ENCODE measurements at regions not wholly inside any gene's neighbourhood (a gene's known extent, or its start where the extent isn't known, plus 50 kb on each side); places are given as distances from the start of the nearest gene placed in this dataset.
"Not testable (repeated sequence)": the region's sequence is repeated elsewhere in the genome, so short reads cannot be mapped to it uniquely, and the experiment has no call there.

DNA sequence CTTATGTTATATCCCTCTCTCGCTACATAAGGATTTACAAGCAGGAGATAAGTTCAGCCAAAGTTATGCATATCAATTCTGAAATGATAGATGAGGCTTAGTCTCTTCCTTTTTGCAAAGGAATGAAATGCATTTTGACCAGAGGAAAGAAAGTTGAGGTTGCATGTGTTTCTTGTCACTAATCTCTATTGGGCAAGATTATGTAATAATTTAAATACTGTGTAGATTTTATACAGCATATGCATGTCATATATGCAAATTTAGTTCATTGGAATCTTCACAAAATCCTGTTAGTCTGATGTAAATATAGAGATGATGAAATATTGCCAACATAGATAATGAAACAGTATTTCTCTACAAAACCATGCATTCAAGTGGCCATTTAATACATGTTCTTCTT lies 858.7 kb upstream of the RAG2 start:
- Mint-ChIP-seq H3K27ac (no peak overlapping the region), H3K27me3 (no peaks in the 10 kb centered on the region), H3K4me3 (no peak overlapping the region), H3K36me3 (ENCODE audit: low read depth) (no peaks in the 10 kb centered on the region), H3K4me1 (no peaks in the 10 kb centered on the region), H3K9me3 (peaks cover 29% of the 10 kb centered on the region)
- no peak for ATAC-seq (replicated peaks)

DNA sequence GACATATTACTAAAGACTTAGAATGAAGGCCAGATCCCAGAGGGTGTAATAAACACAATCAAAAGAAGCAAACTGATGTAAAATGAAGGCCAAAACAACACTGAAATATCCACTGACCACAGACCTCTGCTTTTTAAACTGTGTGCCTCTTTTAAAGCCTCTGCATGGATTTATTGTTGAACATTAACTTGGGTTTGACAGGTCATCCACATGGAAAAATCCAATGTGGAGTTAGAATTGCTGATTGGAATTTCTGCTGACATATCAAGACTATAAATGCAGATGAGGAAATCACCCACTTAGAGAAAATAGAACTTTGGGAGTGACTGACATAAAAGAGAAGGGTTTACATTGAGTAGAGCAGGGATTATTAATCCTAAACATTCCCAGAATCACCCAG lies 853.9 kb upstream of the RAG2 start:
- no peak overlapping the region for H3K4me3 Mint-ChIP-seq
- ATAC-seq (replicated peaks): no peak
- no peaks in the 10 kb centered on the region for H3K4me1 Mint-ChIP-seq
- peaks cover 22% of the 10 kb centered on the region for H3K9me3 Mint-ChIP-seq
- no peaks in the 10 kb centered on the region for H3K36me3 Mint-ChIP-seq (ENCODE audit: low read depth)
- H3K27ac Mint-ChIP-seq: no peak overlapping the region
- H3K27me3 Mint-ChIP-seq: no peaks in the 10 kb centered on the region

DNA sequence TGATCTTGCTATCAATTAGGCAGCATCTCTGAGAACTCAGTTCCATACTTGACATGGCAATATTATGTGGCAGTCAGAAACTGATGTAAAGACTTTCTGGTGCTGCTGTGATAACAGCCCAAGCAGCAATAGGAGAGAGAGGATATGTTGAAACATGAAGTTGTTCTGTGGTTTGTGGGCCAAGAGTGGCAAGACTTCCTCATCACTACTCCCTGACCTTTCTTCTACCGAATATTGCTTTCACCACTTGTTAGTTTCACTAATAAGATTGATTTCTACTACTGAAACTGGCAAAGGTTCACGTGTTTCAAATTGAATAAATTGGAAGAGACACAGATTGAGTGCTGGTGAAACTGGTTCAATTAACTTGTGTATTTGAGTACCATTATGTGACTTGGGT lies 852.6 kb upstream of the RAG2 start:
- H3K27me3 Mint-ChIP-seq: no peaks in the 10 kb centered on the region
- H3K36me3 Mint-ChIP-seq (ENCODE audit: low read depth): no peaks in the 10 kb centered on the region
- H3K27ac Mint-ChIP-seq: no peak overlapping the region
- H3K4me1 Mint-ChIP-seq: no peaks in the 10 kb centered on the region
- no peak overlapping the region for H3K4me3 Mint-ChIP-seq
- H3K9me3 Mint-ChIP-seq: peaks cover 16% of the 10 kb centered on the region
- no peak for ATAC-seq (replicated peaks)

DNA sequence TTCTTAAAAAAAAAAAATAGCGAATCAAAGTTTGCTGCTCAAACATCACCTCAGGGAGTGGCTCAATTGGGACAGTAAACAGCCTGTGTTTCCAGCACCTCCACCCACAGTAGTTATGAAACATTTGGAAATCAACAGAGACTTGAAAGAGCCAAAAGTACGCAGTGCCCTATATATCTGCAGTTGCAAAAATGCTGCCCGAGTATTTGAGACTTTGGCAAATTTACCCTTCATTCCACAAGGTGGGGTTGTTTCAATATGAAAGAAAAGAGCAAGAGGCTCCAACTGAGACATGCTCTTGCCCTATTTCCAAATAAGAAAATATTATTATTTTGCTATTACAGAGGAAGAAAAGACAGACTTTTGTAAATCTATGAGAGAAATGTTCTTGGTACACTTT lies 851.1 kb upstream of the RAG2 start:
- H3K27ac Mint-ChIP-seq: no peak overlapping the region
- H3K4me1 Mint-ChIP-seq: no peaks in the 10 kb centered on the region
- H3K4me3 Mint-ChIP-seq: no peak overlapping the region
- peaks cover 6% of the 10 kb centered on the region for H3K9me3 Mint-ChIP-seq
- ATAC-seq (replicated peaks): no peak
- H3K27me3 Mint-ChIP-seq: no peaks in the 10 kb centered on the region
- H3K36me3 Mint-ChIP-seq (ENCODE audit: low read depth): no peaks in the 10 kb centered on the region

DNA sequence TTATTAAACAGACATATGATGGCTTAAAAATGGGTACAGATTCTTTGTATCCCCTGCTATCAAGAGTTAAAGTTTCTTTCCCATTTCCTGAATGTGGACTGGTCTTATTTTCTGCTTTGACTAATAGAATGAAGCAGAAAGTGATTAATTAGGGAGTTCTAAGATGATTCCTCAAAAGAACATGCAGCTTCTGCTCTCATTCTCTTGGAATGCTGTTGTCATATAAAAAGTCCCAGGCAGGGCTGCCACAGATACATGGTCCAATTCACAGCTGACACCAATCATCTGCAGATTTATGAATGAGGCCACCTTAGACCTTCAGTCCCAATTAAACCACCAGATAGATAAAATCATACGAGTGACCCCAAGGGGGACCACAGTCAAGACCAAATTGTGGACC lies 844.5 kb upstream of the RAG2 start:
- Mint-ChIP-seq H3K27ac (no peak overlapping the region), H3K27me3 (no peaks in the 10 kb centered on the region), H3K4me1 (no peaks in the 10 kb centered on the region), H3K4me3 (no peak overlapping the region), H3K36me3 (ENCODE audit: low read depth) (no peaks in the 10 kb centered on the region), H3K9me3 (no peaks in the 10 kb centered on the region)
- no peak for ATAC-seq (replicated peaks)

DNA sequence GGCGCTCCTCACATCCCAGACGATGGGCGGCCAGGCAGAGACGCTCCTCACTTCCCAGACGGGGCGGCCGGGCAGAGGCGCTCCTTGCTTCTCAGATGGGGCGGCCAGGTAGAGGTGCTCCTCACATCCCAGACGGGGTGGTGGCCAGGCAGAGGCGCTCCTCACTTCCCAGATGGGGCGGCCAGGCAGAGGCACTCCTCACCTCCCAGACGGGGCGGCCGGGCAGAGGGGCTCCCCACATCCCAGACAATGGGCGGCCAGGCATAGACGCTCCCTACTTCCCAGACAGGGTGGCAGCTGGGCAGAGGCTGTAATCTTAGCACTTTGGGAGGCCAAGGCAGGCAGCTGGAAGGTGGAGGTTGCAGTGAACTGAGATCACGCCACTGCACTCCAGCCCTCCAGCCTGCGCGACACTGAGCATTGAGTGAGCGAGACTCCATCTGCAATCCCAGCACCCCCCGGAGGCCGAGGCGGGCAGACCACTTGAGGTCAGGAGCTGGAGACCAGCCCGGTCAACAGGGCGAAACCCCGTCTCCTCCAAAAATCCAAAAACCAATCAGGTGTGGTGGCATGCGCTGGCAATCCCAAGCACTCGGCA lies 833.7 kb upstream of the RAG2 start:
- H3K27ac Mint-ChIP-seq; H3K4me3 Mint-ChIP-seq; H3K36me3 Mint-ChIP-seq (ENCODE audit: low read depth); H3K4me1 Mint-ChIP-seq; ATAC-seq (replicated peaks); H3K27me3 Mint-ChIP-seq: not testable (repeated sequence)
- peaks cover 11% of the 10 kb centered on the region for H3K9me3 Mint-ChIP-seq

DNA sequence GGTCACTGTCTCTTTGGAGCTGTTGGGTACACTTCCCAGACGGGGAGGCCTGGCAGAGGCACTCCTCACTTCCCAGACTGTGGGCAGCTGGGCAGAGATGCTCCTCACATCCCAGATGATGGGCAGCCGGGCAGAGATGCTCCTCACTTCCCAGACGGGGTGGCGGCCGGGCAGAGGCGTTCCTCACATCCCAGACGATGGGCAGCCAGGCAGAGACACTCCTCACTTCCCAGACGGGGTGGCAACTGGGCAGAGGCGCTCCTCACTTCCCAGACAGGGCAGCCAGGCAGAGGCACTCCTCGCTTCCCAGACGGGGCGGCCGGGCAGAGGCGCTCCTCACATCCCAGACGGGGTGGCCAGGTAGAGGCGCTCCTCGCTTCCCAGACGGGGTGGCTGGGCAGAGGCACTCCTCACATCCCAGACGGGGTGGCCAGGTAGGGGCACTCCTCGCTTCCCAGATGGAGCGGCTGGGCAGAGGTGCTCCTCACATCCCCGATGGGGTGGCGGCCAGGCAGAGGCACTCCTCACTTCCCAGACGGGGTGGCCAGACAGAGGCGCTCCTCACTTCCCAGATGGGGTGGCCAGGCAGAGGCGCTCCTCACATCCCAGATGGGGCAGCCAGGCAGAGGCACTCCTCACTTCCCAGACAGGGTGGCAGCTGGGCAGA lies 833.1 kb upstream of the RAG2 start:
- not testable (repeated sequence) for H3K4me1 Mint-ChIP-seq; H3K27me3 Mint-ChIP-seq; H3K4me3 Mint-ChIP-seq; H3K36me3 Mint-ChIP-seq (ENCODE audit: low read depth); ATAC-seq (replicated peaks); H3K27ac Mint-ChIP-seq
- H3K9me3 Mint-ChIP-seq: peaks cover 11% of the 10 kb centered on the region

DNA sequence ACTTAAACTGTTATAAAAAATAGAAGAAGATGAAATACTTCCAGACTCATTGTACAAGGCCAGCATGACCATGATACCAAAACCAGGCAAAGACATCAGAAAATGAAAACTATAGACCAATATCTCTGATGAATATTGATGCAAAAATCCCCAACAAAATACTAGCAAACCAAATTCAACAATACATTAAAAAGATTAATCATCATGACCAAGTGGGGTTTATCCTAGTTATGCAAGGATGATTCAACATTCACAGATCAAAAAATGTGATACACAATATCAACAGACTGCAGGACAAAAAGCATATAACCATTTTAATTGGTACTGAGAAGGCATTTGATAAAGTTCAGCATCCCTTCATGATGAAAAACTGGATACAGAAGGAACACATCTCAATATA lies 824.5 kb upstream of the RAG2 start:
- Mint-ChIP-seq H3K4me1 (no peaks in the 10 kb centered on the region), H3K27ac (no peak overlapping the region), H3K4me3 (no peak overlapping the region), H3K27me3 (no peaks in the 10 kb centered on the region), H3K9me3 (peaks cover 17% of the 10 kb centered on the region), H3K36me3 (ENCODE audit: low read depth) (no peaks in the 10 kb centered on the region)
- ATAC-seq (replicated peaks): no peak

DNA sequence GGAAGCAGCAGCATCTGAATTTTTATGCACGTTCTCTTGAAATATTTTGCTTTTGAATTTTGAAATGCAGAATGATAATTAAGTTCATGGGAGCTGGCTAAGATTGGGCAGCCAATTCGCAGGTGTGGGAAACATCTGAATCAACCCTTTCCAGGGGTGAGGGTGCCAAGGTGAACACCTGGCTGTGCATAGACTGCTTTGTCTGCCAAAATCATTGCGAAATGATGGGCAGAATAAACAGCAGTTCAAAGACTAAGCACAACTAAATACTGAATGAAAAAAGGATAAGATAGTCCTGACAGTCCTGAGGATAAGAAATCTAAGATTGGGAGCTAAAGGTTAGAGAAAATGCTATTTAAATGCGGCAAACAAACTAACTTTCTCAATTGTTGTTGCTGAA lies 813.3 kb upstream of the RAG2 start:
- ATAC-seq (replicated peaks): no peak
- Mint-ChIP-seq H3K27ac (no peak overlapping the region), H3K36me3 (ENCODE audit: low read depth) (no peaks in the 10 kb centered on the region), H3K9me3 (peaks cover 6% of the 10 kb centered on the region), H3K27me3 (no peaks in the 10 kb centered on the region), H3K4me3 (no peak overlapping the region), H3K4me1 (no peaks in the 10 kb centered on the region)

DNA sequence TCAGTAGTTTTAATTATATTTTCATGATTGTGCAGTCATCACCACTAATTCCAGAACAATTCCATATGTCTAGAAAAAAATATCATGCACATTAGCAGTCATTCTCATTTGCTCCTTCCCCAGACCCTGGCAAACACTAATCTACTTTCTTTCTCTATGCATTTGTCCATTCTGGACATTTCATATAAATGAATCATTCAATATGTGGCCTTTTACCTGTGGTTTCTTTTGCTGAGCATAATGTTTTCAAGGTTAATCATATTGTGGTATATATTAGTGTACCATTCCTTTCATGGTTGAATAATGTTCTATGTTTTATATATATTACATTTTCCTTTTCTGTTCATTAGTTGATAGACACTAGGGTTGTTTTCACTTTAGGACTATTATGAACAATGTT lies 811.1 kb upstream of the RAG2 start:
- no peaks in the 10 kb centered on the region for H3K4me1 Mint-ChIP-seq
- no peak overlapping the region for H3K27ac Mint-ChIP-seq
- H3K9me3 Mint-ChIP-seq: peaks cover 10% of the 10 kb centered on the region
- no peak overlapping the region for H3K4me3 Mint-ChIP-seq
- H3K27me3 Mint-ChIP-seq: no peaks in the 10 kb centered on the region
- no peak for ATAC-seq (replicated peaks)
- H3K36me3 Mint-ChIP-seq (ENCODE audit: low read depth): no peaks in the 10 kb centered on the region

DNA sequence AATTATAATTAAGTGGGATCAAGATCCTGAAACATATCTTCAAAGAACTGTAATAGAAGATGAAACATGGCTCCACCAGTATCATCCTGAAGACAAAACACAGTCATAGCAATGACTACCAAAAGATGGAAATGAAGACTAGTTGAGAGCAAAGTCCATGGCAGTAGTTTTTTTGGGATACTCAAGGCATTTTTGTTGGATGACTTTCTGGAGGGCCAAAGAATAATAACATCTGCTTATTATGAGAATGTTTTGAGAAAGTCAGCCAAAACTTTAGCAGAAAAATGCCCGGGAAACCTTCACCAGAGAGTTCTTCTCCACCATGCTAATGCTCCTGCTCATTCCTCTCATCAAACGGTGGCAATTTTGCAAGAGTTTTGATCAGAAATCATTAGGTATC lies 809.4 kb upstream of the RAG2 start:
- H3K27ac Mint-ChIP-seq: no peak overlapping the region
- H3K36me3 Mint-ChIP-seq (ENCODE audit: low read depth): no peaks in the 10 kb centered on the region
- no peaks in the 10 kb centered on the region for H3K27me3 Mint-ChIP-seq
- ATAC-seq (replicated peaks): no peak
- H3K4me3 Mint-ChIP-seq: no peak overlapping the region
- no peaks in the 10 kb centered on the region for H3K4me1 Mint-ChIP-seq
- H3K9me3 Mint-ChIP-seq: peaks cover 19% of the 10 kb centered on the region

DNA sequence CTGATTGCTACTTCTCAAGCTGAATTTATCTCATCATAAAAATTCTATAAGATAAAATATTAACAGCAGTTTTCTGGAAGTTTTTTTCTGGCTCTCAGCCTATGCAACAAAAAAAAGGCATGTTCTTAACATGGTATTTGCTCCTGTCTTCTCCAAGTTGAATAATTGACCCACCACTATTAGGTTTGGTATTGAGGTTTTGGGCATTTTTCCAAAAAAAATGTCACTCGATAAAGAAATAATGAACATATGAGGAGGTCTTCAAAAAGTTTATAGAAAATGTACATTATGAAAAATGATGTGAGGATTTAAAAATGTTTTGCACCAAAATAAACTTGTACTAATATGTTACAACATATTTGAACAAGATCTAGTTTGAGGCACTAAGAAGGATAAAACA lies 808.6 kb upstream of the RAG2 start:
- no peak for ATAC-seq (replicated peaks)
- no peaks in the 10 kb centered on the region for H3K27me3 Mint-ChIP-seq
- H3K27ac Mint-ChIP-seq: no peak overlapping the region
- no peaks in the 10 kb centered on the region for H3K36me3 Mint-ChIP-seq (ENCODE audit: low read depth)
- H3K4me1 Mint-ChIP-seq: no peaks in the 10 kb centered on the region
- peaks cover 13% of the 10 kb centered on the region for H3K9me3 Mint-ChIP-seq
- H3K4me3 Mint-ChIP-seq: no peak overlapping the region

DNA sequence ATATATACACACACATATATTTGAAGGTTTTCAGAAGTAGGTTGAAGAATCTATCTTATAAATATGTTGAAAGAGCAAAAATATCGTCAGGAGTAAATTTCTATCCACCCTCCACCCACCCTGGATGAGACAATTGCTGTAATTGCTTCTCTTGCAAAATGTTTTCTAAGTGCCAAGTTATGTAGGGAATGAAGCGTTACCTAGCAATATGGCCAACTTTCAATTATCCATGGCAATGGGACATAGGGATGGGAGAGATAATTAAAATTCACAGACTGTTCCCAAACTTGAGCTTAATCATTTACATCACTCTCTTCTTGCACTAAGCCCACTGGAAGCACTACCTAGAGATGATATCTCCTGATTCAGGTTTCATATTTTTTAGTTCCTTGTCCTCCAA lies 806.2 kb upstream of the RAG2 start:
- no peaks in the 10 kb centered on the region for H3K27me3 Mint-ChIP-seq
- no peak overlapping the region for H3K4me3 Mint-ChIP-seq
- H3K9me3 Mint-ChIP-seq: peaks cover 13% of the 10 kb centered on the region
- no peak overlapping the region for H3K27ac Mint-ChIP-seq
- ATAC-seq (replicated peaks): no peak
- H3K36me3 Mint-ChIP-seq (ENCODE audit: low read depth): no peaks in the 10 kb centered on the region
- no peaks in the 10 kb centered on the region for H3K4me1 Mint-ChIP-seq

DNA sequence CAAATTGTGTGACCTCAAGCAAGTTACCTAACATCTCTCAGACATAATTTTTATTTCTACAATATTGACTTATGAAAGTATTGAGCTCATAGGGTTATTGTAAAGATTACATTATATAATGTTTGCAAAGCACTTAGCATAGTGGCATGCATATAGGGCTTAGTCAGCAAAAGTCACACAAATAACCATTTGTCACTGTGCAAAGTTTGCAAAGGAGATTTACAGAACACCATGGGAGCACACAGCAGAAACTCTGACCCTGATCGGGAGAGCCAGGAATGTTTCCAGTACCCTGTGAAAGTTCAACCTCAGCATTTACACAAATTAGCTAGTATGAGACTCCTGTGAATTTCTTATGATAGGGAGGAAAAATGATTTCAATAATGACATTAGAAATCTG lies 804.6 kb upstream of the RAG2 start:
- no peaks in the 10 kb centered on the region for H3K4me1 Mint-ChIP-seq
- no peaks in the 10 kb centered on the region for H3K27me3 Mint-ChIP-seq
- ATAC-seq (replicated peaks): no peak
- H3K9me3 Mint-ChIP-seq: peaks cover 13% of the 10 kb centered on the region
- no peaks in the 10 kb centered on the region for H3K36me3 Mint-ChIP-seq (ENCODE audit: low read depth)
- H3K27ac Mint-ChIP-seq: no peak overlapping the region
- H3K4me3 Mint-ChIP-seq: no peak overlapping the region

DNA sequence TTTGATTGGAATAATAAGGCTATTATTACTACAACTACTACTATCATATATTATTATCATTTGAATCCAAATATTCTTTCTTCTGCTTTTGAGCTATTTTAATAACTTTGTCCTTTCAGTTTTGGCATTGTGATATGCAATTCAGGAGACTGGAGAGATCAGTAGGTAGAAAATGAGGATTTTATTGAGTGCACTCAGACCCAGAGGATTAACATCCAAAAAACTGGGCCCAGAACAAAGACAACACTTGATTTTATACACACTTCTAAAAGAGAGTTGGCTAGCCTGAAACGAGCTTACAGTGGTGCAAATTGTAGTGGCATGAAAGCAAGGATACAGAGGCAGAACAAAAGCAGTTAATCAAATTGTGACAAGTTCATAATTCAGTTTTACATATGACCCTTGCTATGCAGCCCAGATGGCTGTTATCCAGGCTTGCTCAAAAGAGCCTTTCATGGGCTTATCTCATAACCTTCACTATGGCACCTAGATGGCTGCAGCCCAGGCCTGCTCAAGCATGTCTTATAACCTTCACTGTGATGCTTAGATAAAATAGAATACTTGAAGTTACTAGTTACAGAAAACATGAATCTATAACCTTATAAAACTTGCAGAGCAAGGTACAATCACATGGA lies 796.3 kb upstream of the RAG2 start:
- Mint-ChIP-seq H3K9me3 (peaks cover 17% of the 10 kb centered on the region), H3K27me3 (no peaks in the 10 kb centered on the region), H3K27ac (no peak overlapping the region), H3K4me1 (no peaks in the 10 kb centered on the region), H3K4me3 (no peak overlapping the region), H3K36me3 (ENCODE audit: low read depth) (no peaks in the 10 kb centered on the region)
- ATAC-seq (replicated peaks): no peak

Measured in activated T-helper 17 cell treated with anti-CD3 and anti-CD28 coated beads, Interleukin-2, amount 50 U/mL, for 72 hours (primary cell).